HepG2 (cell line): ENCODE measurements at regions not wholly inside any gene's neighbourhood (a gene's known extent, or its start where the extent isn't known, plus 50 kb on each side); places are given as distances from the start of the nearest gene placed in this dataset.

ENCODE experiments used
- ATAC-seq: fragments of 200-7000 bp; cut with Tn5 transposase; 3 replicates; pipeline ENCODE4 v1.9.1; 2020; ENCODE audit warnings: mild to moderate bottlenecking, moderate library complexity
- BruUV-seq: library from RNA; stranded (reverse); fragments of 400-500 nt; replicated peaks from 2 replicates; lab custom pipeline; 2021; lab: Mats Ljungman, UMichigan
- CTCF ChIA-PET: fragments of 300-600 bp; formaldehyde crosslinking; extraction: SDS; loops from one replicate; lab custom pipeline; 2021; ENCODE audit warnings: low total read pairs, inconsistent platforms, low intra/inter-chr PET ratio; lab: Yijun Ruan, JAX
- POLR2A ChIA-PET: fragments of 350-600 bp; sonication (Branson Sonifier 250); formaldehyde crosslinking; loops from one replicate; lab custom pipeline; 2020; ENCODE audit warnings: antibody characterized with exemption, inconsistent platforms; lab: Yijun Ruan, JAX
- DNase-seq: peaks from one replicate; pipeline ENCODE4 v3.0.0-alpha.2; 2015; ENCODE audit warnings: low spot score
- FAIRE-seq: peaks from 3 replicates; lab custom pipeline; 2011; peaks lifted over from hg19 to GRCh38; lab: Jason Lieb, UNC
- H2AFZ ChIP-seq: one replicate; pipeline ENCODE4 v1.6.1; 2011; ENCODE audit warnings: low read length, inconsistent platforms
- H3K27ac ChIP-seq: fragments of 300-600 bp; 3 replicates; pipeline ENCODE4 v1.8.0; 2011; ENCODE audit warnings: mixed run types, mild to moderate bottlenecking, mixed read lengths, low read length, inconsistent platforms; ENCODE audit not compliant: insufficient read depth; ENCODE audit errors: extremely low read length
- H3K27me3 ChIP-seq, 2 experiments: fragments of 200-600 bp in 1 of 2; 2 replicates in 1 of 2; 3 replicates in 1 of 2; pipeline versions ENCODE4 v1.6.0 to v1.8.0; 2011; ENCODE audit warnings: low read length in 2 of 2, mild to moderate bottlenecking in 2 of 2, moderate library complexity in 2 of 2, inconsistent platforms in 1 of 2; ENCODE audit not compliant: insufficient read depth in 2 of 2, control insufficient read depth in 1 of 2
- H3K36me3 ChIP-seq, 2 experiments: fragments of 200-600 bp in 1 of 2; replicated peaks in 1 of 2; 2 replicates in 1 of 2; 3 replicates in 1 of 2; pipeline versions ENCODE4 v1.5.1 to v1.8.0; 2011; ENCODE audit warnings: low read length in 2 of 2, inconsistent platforms in 1 of 2; ENCODE audit not compliant: insufficient read depth in 2 of 2, control insufficient read depth in 1 of 2
- H3K4me1 ChIP-seq: 2 replicates; pipeline ENCODE4 v1.5.1; 2012; ENCODE audit warnings: low read length, inconsistent platforms; ENCODE audit not compliant: insufficient read depth
- H3K4me2 ChIP-seq: 2 replicates; pipeline ENCODE4 v1.6.0; 2011; ENCODE audit warnings: low read depth, low read length, inconsistent platforms
- H3K4me3 ChIP-seq, 3 experiments: fragments of 200-600 bp in 1 of 3; sonication (generic), shearing (Covaris generic) in 1 of 3; replicated peaks in 1 of 3; 2 replicates each; pipeline ENCODE4 v1.5.1; 2011 to 2016; ENCODE audit warnings: low read length in 3 of 3, inconsistent platforms in 2 of 3, low read depth in 2 of 3, mild to moderate bottlenecking in 2 of 3, control low read depth in 1 of 3, mixed read lengths in 1 of 3; ENCODE audit not compliant: insufficient read depth in 1 of 3
- H3K79me2 ChIP-seq: one replicate; pipeline ENCODE4 v1.6.1; 2011; ENCODE audit warnings: low read length, inconsistent platforms; ENCODE audit not compliant: insufficient read depth
- H3K9ac ChIP-seq: 2 replicates; pipeline ENCODE4 v1.6.0; 2011; ENCODE audit warnings: mild to moderate bottlenecking, low read depth, low read length, inconsistent platforms; ENCODE audit not compliant: insufficient read depth
- H3K9me3 ChIP-seq: 2 replicates; pipeline ENCODE4 v1.5.1; 2012; ENCODE audit warnings: mild to moderate bottlenecking, low read length
- H4K20me1 ChIP-seq: 2 replicates; pipeline ENCODE4 v1.6.0; 2011; ENCODE audit warnings: inconsistent platforms, mild to moderate bottlenecking, low read length, moderate library complexity; ENCODE audit not compliant: insufficient read depth
- CERS6 ChIP-seq: sonication (generic); formaldehyde crosslinking; IDR thresholded peaks from 2 replicates; pipeline ENCODE4 v1.5.0; 2020; ENCODE audit warnings: missing genetic modification reagents
- CHD4 ChIP-seq: fragments of 200-600 bp; sonication (generic); IDR thresholded peaks from 2 replicates; pipeline ENCODE4 v1.7.0; 2017; ENCODE audit warnings: mild to moderate bottlenecking, low read length, borderline replicate concordance
- FOXP1 ChIP-seq, 2 experiments: fragments of 450-650 bp in 1 of 2; IDR thresholded peaks; 2 replicates each; pipeline ENCODE4 v1.6.1; 2017 to 2018; ENCODE audit warnings: antibody characterized with exemption in 1 of 2
- GATA4 ChIP-seq: sonication (generic); IDR thresholded peaks from 2 replicates; pipeline ENCODE4 v1.6.1; 2016; ENCODE audit warnings: antibody characterized with exemption, low read depth, borderline replicate concordance
- HDAC6 ChIP-seq: fragments of 200-600 bp; sonication (generic); IDR thresholded peaks from 2 replicates; pipeline ENCODE4 v1.7.0; 2017; ENCODE audit warnings: mild to moderate bottlenecking, antibody characterized with exemption, low read length, low read depth
- MTA3 ChIP-seq: sonication (generic); formaldehyde crosslinking; IDR thresholded peaks from 2 replicates; pipeline ENCODE4 v1.4.0; 2020; ENCODE audit warnings: missing genetic modification reagents
- SALL2 ChIP-seq: sonication (generic); formaldehyde crosslinking; IDR thresholded peaks from 2 replicates; pipeline ENCODE4 v1.8.1; 2023; ENCODE audit warnings: mild to moderate bottlenecking, missing genetic modification reagents, inconsistent platforms
- SIX4 ChIP-seq: sonication (generic); formaldehyde crosslinking; IDR thresholded peaks from 2 replicates; pipeline ENCODE4 v1.4.0; 2020; ENCODE audit warnings: missing genetic modification reagents
- TOE1 ChIP-seq: sonication (generic); formaldehyde crosslinking; IDR thresholded peaks from 2 replicates; pipeline ENCODE4 v1.4.0; 2020; ENCODE audit warnings: mild to moderate bottlenecking, missing genetic modification reagents
- ZNF143 ChIP-seq: sonication (generic); formaldehyde crosslinking; IDR thresholded peaks from 2 replicates; pipeline ENCODE4 v1.4.0; 2020; ENCODE audit warnings: missing genetic modification reagents
- ZNF280B ChIP-seq: sonication (generic); formaldehyde crosslinking; IDR thresholded peaks from 2 replicates; pipeline ENCODE4 v1.5.0; 2020; ENCODE audit warnings: missing genetic modification reagents, mild to moderate bottlenecking, borderline replicate concordance
- ZNF589 ChIP-seq: sonication (generic); formaldehyde crosslinking; conservative IDR thresholded peaks from 2 replicates; pipeline ENCODE4 v1.8.0; 2022; ENCODE audit warnings: mild to moderate bottlenecking, moderate library complexity, missing genetic modification reagents
- ZNF709 ChIP-seq: sonication (generic); formaldehyde crosslinking; IDR thresholded peaks from 2 replicates; pipeline ENCODE4 v1.5.0; 2020; ENCODE audit warnings: mild to moderate bottlenecking, missing genetic modification reagents
- ZSCAN21 ChIP-seq: sonication (generic); formaldehyde crosslinking; IDR thresholded peaks from 2 replicates; pipeline ENCODE4 v1.8.0; 2022; ENCODE audit warnings: mild to moderate bottlenecking, missing genetic modification reagents, moderate library complexity, borderline replicate concordance
- ZUFSP ChIP-seq: sonication (generic); formaldehyde crosslinking; IDR thresholded peaks from 2 replicates; pipeline ENCODE4 v1.9.0; 2021; ENCODE audit warnings: missing genetic modification reagents, mild to moderate bottlenecking, borderline replicate concordance
- WGBS: methylation state at CpG from one replicate; pipeline ENCODE4 v1.1.6; 2017; ENCODE audit warnings: low lambda C conversion rate; 5-methylcytosine and 5-hydroxymethylcytosine counted together
- in situ Hi-C: cut with HindIII; loops from 2 replicates; pipeline ENCODE4 v1.10.0; 2017; ENCODE audit warnings: low pct_unique_long_range_greater_than_20kb; ENCODE audit not compliant: extremely low pct_ligation_motif_present
- intact Hi-C: fragments of 100-400 bp; cut with micrococcal nuclease; formaldehyde crosslinking; loops from one replicate; pipeline ENCODE4 v1.10.0; 2022; ENCODE audit not compliant: unreplicated experiment

- POLR2A ChIA-PET = interaction anchor here (0.6 kb wide), 1 partner anchor 18 kb away, joined by 3 read pairs; no protein-coding TSS in a partner anchor
- in situ Hi-C loops (no loop called here), intact Hi-C loops (no loop called here)
- Histone ChIP-seq H3K4me3 (no peak overlapping the region), H2AFZ (no peak overlapping the region), H3K9me3 (no peaks in the 10 kb centered on the region)
- ATAC-seq = no peak
- WGBS = 45% methylated on average over 8 of the region's 8 CpGs
- TF ChIP-seq HDAC6 = no peak
- no peak for TF ChIP-seq ZNF280B
- no peak for TF ChIP-seq TOE1 (CRISPR knock-in tag)
- no peak for TF ChIP-seq ZNF143 (CRISPR knock-in tag)
- no peak for TF ChIP-seq FOXP1 (IDR thresholded peaks at IDR 0.05)
- TF ChIP-seq FOXP1 (CRISPR knock-in tag; IDR thresholded peaks at IDR 0.05) = no peak
- no peak for TF ChIP-seq ZSCAN21 (CRISPR knock-in tag)
- no peak for TF ChIP-seq MTA3 (CRISPR knock-in tag)
- TF ChIP-seq ZNF709 (CRISPR knock-in tag) = no peak
- no peak for TF ChIP-seq ZNF589 (CRISPR knock-in tag)
- TF ChIP-seq GATA4 = no peak
- no peak for TF ChIP-seq CHD4
- TF ChIP-seq SIX4 (CRISPR knock-in tag) = no peak
- TF ChIP-seq SALL2 (CRISPR knock-in tag) = no peak
- TF ChIP-seq CERS6 (CRISPR knock-in tag) = no peak
- TF ChIP-seq ZUFSP (CRISPR knock-in tag) = no peak
- TF ChIP-seq, all 625 proteins: peak for 0
- no peaks in the 10 kb centered on the region for H3K79me2 ChIP-seq
- H3K27me3 ChIP-seq = peaks cover 0 to 39% of the 10 kb centered on the region in 2 experiments
- no peak overlapping the region for H3K27ac ChIP-seq
- no peak for DNase-seq
- H3K4me2 ChIP-seq = no peak overlapping the region
- no peaks in the 10 kb centered on the region for H4K20me1 ChIP-seq
- no TSS peak for BruUV-seq
- no peak for FAIRE-seq
- no peaks in the 10 kb centered on the region for H3K4me1 ChIP-seq
- no peak overlapping the region for H3K9ac ChIP-seq
- H3K36me3 ChIP-seq = no peaks in the 10 kb centered on the region
- CTCF ChIA-PET = no interaction called here
These were observed 83.3 kb upstream of the IRX3 start for GRCh38 chr16:54369861-54370260.
